Mucosa of descending colon (tissue), 3 donors: ENCODE measurements at regions not wholly inside any gene's neighbourhood (a gene's known extent, or its start where the extent isn't known, plus 50 kb on each side); places are given as distances from the start of the nearest gene placed in this dataset.
"Not testable (repeated sequence)": the region's sequence is repeated elsewhere in the genome, so short reads cannot be mapped to it uniquely, and the experiment has no call there.

Experiments
- ATAC-seq: fragments of 200-7000 bp; cut with Tn5 transposase; one replicate; pipeline ENCODE4 v1.9.1; 2020; ENCODE audit warnings: mild to moderate bottlenecking, moderate library complexity
- DNase-seq, 3 donors: peaks; one replicate each; pipeline ENCODE4 v3.0.0-alpha.2; 2020
- H3K36me3 ChIP-seq: fragments of 200-600 bp; one replicate; pipeline ENCODE4 v1.8.0; 2021; ENCODE audit warnings: low read depth, mild to moderate bottlenecking
- H3K4me1 ChIP-seq: fragments of 200-600 bp; one replicate; pipeline ENCODE4 v1.8.0; 2021; ENCODE audit warnings: low read depth, mild to moderate bottlenecking
- H3K4me3 ChIP-seq: fragments of 200-600 bp; one replicate; pipeline ENCODE4 v1.8.0; 2021; ENCODE audit warnings: mild to moderate bottlenecking
- H3K9me3 ChIP-seq: fragments of 200-600 bp; one replicate; pipeline ENCODE4 v1.8.0; 2021; ENCODE audit warnings: mild to moderate bottlenecking
- CTCF ChIP-seq: fragments of 200-600 bp; IDR thresholded peaks from one replicate; pipeline ENCODE4 v1.8.0; 2022; ENCODE audit warnings: antibody characterized with exemption, mild to moderate bottlenecking
- intact Hi-C, 2 donors: fragments of 100-400 bp; cut with DNase I in 1 of 2; cut with micrococcal nuclease in 1 of 2; formaldehyde crosslinking; loops; one replicate each; pipeline versions ENCODE4 v1.11.0 to v1.11.1; 2022; cut with DNase I, micrococcal nuclease
- donor health status: DM: no; HTN: no; CAD: no; lungs with moderate emphysema.
- donor health status: DM: no; HTN: no; CAD: no.
- donor health status: DM: no; HTN: yes; CAD: no.

- no peak for DNase-seq
- no peak overlapping the region for H3K4me3 ChIP-seq
- intact Hi-C loops, result no loop called here
- no peak for TF ChIP-seq CTCF
- H3K9me3 ChIP-seq, result no peaks in the 10 kb centered on the region
- no peak for ATAC-seq
- H3K4me1 ChIP-seq, result no peaks in the 10 kb centered on the region
- H3K36me3 ChIP-seq, result no peaks in the 10 kb centered on the region
These were observed 147.9 kb upstream of the ATP2B2 start for GRCh38 chr3:10653241-10653640.

- Histone ChIP-seq H3K36me3 (no peaks in the 10 kb centered on the region), H3K4me1 (no peaks in the 10 kb centered on the region), H3K9me3 (no peaks in the 10 kb centered on the region), H3K4me3 (no peak overlapping the region)
- TF ChIP-seq CTCF, result no peak
- no peak for DNase-seq
- no peak for ATAC-seq
- intact Hi-C loops, result no loop called here
These were observed 148.7 kb upstream of the ATP2B2 start for GRCh38 chr3:10653866-10654611.

- intact Hi-C loops, result no loop called here
- H3K4me1 ChIP-seq, result no peaks in the 10 kb centered on the region
These were observed 149.7 kb upstream of the ATP2B2 start for GRCh38 chr3:10655105-10655504.

GRCh38 chr3:10657339-10657738 is 152.0 kb upstream of the ATP2B2 start:
- ATAC-seq, H3K4me1 ChIP-seq, H3K36me3 ChIP-seq, H3K4me3 ChIP-seq, H3K9me3 ChIP-seq, intact Hi-C loops, DNase-seq: not testable (repeated sequence)

More at GRCh38 chr3:10655105-10655504, 149.7 kb upstream of the ATP2B2 start:
- Histone ChIP-seq H3K36me3 (no peaks in the 10 kb centered on the region), H3K9me3 (no peaks in the 10 kb centered on the region), H3K4me3 (no peak overlapping the region)
- TF ChIP-seq CTCF, result no peak
- ATAC-seq (no peak), DNase-seq (no peak)

- Histone ChIP-seq H3K4me1 (no peaks in the 10 kb centered on the region), H3K9me3 (no peaks in the 10 kb centered on the region), H3K36me3 (no peaks in the 10 kb centered on the region), H3K4me3 (no peak overlapping the region)
- intact Hi-C loops, result no loop called here
- no peak for TF ChIP-seq CTCF
- no peak for DNase-seq
- ATAC-seq, result no peak
These were observed 150.4 kb upstream of the SLC6A11 start for GRCh38 chr3:10665592-10665991.

GRCh38 chr3:10666621-10667020 is 149.4 kb upstream of the SLC6A11 start:
- no peak overlapping the region for H3K4me3 ChIP-seq
- peak in 1 of 3 donors; percentile 12 for DNase-seq
- H3K36me3 ChIP-seq, result no peaks in the 10 kb centered on the region
- intact Hi-C loops, result no loop called here
- no peak for TF ChIP-seq CTCF
- peak; percentile 63 for ATAC-seq
- no peaks in the 10 kb centered on the region for H3K9me3 ChIP-seq
- no peaks in the 10 kb centered on the region for H3K4me1 ChIP-seq
